Lower leg skin (tissue), 3 donors: ENCODE measurements at regions not wholly inside any gene's neighbourhood (a gene's known extent, or its start where the extent isn't known, plus 50 kb on each side); places are given as distances from the start of the nearest gene placed in this dataset.

Source experiments
- POLR2A ChIP-seq, 2 donors: fragments of 450-650 bp; IDR thresholded peaks; one replicate each; pipeline ENCODE4 v1.6.1; 2016 to 2017; ENCODE audit warnings: antibody characterized with exemption in 2 of 2, mild to moderate bottlenecking in 1 of 2, moderate library complexity in 1 of 2
- TF ChIP-seq, protein P1 (sequence below), 3 donors: fragments of 450-650 bp; IDR thresholded peaks; one replicate each; pipeline ENCODE4 v1.5.1; 2016; ENCODE audit warnings: antibody characterized with exemption in 3 of 3, mild to moderate bottlenecking in 3 of 3, moderate library complexity in 2 of 3

DNA sequence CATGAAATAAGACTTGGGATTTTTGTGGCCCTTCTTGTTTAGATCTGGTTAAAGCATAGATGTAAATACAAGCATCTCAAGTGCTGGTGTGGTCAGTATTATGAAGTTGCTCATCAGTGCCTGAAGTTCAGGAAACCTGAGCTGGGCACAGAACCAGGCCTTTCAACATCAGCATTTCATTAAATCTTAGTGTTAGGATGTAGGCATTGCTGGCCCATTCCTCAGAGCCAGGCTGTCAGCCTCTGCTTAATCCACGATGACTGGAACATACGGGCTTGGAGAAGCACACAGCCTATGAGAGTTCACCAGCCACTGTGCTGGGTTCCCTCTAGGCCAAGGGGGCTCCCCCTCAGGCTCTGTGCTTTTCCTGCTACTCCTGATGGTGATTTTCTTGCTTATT lies 270.2 kb downstream of the EN1 start:
- TF ChIP-seq, protein P1, sequence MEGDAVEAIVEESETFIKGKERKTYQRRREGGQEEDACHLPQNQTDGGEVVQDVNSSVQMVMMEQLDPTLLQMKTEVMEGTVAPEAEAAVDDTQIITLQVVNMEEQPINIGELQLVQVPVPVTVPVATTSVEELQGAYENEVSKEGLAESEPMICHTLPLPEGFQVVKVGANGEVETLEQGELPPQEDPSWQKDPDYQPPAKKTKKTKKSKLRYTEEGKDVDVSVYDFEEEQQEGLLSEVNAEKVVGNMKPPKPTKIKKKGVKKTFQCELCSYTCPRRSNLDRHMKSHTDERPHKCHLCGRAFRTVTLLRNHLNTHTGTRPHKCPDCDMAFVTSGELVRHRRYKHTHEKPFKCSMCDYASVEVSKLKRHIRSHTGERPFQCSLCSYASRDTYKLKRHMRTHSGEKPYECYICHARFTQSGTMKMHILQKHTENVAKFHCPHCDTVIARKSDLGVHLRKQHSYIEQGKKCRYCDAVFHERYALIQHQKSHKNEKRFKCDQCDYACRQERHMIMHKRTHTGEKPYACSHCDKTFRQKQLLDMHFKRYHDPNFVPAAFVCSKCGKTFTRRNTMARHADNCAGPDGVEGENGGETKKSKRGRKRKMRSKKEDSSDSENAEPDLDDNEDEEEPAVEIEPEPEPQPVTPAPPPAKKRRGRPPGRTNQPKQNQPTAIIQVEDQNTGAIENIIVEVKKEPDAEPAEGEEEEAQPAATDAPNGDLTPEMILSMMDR (IDR thresholded peaks at IDR 0.05): no peak
- no peak for TF ChIP-seq POLR2A (IDR thresholded peaks at IDR 0.05)
